22Rv1 (cell line): ENCODE measurements at regions not wholly inside any gene's neighbourhood (a gene's known extent, or its start where the extent isn't known, plus 50 kb on each side); places are given as distances from the start of the nearest gene placed in this dataset.

Experiments
- ZFX ChIP-seq: fragments of 450-650 bp; IDR thresholded peaks from 2 replicates; pipeline ENCODE4 v1.6.1; 2017; ENCODE audit warnings: antibody characterized with exemption, borderline replicate concordance
- TF ChIP-seq, protein P1 (sequence below): fragments of 450-650 bp; IDR thresholded peaks from 2 replicates; pipeline ENCODE4 v1.5.1; 2017; ENCODE audit warnings: mild to moderate bottlenecking

DNA sequence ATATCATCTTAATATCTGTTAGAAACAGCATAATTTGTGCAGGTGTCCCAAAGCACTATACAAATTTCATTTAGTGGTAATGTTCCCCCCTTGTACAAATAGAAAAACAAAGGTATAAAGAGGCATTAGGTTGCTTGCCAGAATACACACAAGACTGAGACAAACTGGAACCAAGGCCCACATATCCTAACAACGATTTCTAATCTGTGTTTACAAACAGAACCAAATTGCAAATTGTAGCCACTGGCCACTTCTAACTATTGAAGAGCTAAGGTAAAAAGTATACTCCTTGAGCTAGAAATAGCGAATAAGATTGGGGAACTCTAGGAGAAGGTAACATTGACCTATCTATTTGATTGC is 526.1 kb downstream of the KLF12 start:
- TF ChIP-seq, protein P1, sequence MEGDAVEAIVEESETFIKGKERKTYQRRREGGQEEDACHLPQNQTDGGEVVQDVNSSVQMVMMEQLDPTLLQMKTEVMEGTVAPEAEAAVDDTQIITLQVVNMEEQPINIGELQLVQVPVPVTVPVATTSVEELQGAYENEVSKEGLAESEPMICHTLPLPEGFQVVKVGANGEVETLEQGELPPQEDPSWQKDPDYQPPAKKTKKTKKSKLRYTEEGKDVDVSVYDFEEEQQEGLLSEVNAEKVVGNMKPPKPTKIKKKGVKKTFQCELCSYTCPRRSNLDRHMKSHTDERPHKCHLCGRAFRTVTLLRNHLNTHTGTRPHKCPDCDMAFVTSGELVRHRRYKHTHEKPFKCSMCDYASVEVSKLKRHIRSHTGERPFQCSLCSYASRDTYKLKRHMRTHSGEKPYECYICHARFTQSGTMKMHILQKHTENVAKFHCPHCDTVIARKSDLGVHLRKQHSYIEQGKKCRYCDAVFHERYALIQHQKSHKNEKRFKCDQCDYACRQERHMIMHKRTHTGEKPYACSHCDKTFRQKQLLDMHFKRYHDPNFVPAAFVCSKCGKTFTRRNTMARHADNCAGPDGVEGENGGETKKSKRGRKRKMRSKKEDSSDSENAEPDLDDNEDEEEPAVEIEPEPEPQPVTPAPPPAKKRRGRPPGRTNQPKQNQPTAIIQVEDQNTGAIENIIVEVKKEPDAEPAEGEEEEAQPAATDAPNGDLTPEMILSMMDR, result no peak
- no peak for TF ChIP-seq ZFX
